Ramos (cell line): ENCODE measurements at regions not wholly inside any gene's neighbourhood (a gene's known extent, or its start where the extent isn't known, plus 50 kb on each side); places are given as distances from the start of the nearest gene placed in this dataset.

Source experiments
- in situ Hi-C: fragments of 300-500 bp; cut with MboI; formaldehyde crosslinking; loops from one replicate; pipeline ENCODE4 v1.14.3; 2022; ENCODE audit warnings: low sequenced_read_pairs; ENCODE audit not compliant: unreplicated experiment

DNA sequence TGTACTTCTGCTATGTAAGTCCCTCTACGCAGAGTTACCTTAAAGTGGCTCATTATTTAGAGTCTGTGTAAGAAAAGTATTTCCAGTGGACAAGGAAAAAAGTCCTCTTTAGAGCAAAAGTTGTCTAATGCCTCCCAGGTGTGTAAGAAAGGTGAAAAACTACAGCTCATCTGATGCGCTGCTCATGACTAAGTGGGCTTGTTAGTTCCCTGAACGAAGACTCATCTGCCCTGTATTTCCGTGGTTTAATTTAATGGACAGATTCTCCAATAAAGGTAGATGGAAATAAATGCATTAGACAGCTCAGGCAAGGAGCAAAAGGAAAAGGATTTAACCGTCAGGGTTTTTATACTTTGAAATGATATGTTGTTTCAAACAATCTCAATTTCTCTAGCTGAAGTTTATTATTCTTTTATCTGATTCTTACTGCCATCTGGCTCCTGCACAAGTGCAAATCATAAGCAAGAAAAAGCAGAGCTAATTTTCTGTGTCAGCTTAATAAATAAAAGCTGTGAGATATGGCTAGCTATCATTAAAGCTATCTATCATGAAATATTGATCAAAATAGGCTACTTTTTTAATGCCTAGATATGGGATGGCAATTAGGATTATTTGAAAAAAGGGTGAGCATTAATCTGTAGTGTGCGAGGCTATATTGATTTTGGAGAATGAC is 73.7 kb upstream of the PCDH9 start:
- in situ Hi-C loops, result no loop called here

DNA sequence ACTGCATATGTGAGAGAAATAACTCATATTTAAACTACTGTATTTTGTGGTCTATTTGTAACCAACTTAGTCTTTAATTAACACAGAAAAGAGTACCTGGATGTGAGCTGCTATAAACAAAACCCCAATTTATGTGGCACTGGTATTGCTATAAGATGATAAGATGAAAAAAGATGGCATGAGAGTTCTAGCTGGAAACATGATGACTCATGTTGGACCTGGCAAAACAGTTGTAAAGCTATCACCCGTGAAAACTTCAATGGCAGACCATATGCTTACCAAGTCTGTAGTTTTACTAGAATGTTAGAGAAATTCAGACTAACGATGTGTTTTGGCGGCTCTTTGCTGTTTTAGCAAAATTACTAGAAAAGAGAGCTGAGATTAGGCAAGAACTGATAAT is 69.6 kb upstream of the PCDH9 start:
- in situ Hi-C loops, result no loop called here

DNA sequence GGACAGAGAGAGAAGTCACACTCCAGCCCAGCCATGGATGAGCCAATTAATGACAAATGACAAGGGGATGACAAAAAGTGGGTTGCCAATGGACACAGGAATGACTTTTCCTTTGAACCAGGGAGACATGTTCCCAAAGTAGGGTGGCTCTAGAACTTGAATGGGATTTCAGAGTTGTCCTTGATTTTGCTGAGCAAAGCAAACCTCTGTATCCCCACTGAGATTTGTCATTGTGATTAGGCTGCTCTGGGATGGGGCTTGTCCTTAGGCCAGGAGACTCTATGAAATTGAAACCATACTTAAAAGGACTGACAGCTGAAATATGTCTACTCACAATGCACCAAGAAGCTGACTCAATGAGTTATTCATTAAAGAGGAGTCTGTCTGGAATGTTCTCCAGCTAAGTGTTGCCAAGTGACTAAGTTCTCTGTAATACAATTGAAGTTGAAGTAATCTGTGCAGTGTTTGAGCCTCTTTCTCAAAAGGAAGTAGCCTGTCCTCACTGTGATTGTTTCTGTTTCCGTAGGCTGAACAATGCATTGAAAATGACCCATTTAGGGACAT is 69.0 kb upstream of the PCDH9 start:
- in situ Hi-C loops, result no loop called here

DNA sequence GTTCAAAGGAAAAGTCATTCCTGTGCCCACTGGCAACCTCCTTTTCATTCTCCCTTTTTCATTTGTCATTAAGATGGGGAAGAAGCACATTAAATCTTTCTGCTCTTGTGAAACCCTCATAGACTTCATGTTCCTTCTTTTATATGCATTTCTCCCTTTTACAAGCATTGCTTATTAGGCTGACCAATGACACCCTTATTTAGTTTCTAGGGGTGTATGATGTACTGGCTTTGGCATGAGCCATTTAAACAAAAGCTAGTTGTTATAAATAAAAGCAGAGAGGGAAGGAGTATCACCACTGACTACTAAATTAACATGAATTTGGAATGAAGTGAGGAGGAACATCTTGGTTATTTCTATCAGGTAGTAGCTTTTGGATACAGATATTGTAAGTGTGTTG is 68.2 kb upstream of the PCDH9 start:
- in situ Hi-C loops, result no loop called here

DNA sequence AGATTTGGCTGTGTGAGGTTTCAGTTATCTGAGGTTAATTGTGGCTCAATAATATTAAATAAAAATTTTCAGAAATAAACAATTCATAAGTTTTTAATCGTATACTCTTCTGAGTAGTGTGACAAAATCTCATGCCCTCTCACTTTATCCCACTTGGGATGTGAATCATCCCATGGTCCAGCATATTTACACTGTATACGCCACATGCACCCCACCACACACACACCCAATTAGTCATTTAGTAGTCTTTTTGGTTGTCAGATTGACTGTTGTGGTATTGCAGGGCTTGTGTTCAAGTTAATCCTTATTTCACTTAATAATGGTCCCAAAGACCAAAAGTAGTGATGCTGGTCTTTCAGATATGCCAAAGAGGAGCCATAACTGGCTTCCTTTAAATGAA is 66.4 kb upstream of the PCDH9 start:
- in situ Hi-C loops, result no loop called here

DNA sequence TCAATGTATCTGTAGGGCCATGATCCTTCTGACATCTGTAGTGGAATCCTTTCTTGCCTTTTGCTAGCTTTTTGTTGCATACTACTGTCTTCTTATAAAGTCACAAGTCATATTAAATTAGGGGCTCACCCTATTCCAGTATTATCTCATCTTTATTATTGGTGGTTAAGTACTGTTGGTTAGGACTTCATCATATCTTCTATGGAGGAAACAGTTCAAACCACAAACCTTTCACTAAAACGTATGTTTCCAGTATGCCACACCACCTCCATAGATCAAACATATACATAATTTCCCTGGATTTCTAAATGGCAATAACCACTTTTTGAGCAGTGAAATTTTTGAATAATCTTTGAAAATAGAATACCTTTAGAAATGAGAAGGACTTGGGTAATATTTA is 62.8 kb upstream of the PCDH9 start:
- in situ Hi-C loops, result no loop called here

DNA sequence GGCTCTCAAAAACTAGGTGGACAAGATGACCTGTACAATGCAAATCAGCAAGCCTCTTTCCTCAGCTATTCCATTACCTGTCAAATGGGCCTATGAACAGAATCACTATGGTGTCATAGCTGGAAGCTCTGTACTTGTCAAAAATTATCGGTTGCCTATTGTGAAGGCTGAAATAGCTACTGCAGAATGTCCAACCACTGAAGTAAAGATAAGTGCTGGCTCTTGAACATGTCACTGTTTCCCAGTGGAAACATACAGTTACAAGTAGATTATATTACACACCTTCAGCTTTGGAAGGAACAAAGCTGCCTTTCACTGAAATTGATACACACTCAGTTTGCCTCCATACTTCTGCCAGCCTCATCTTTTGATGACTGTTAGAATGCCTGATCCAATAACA is 55.5 kb upstream of the PCDH9 start:
- in situ Hi-C loops, result no loop called here

DNA sequence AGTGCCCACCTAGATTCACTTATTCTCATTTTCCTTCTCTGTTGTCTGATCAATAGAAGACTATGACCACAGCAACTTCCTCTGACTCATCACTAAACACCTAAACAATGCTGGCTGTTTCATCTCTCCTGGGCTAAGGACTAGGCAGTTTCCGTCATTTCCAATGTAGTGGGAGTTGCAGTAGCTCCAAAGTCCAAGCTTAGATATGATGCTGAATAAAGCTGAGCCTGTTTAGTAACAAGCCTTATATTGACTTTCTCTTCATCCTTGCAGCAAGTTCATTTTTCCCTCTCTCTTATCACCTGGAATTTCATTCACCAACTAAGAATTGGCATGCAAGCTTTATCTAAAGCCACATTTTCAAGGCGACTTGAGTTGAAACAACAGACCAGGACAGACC is 53.5 kb upstream of the PCDH9 start:
- in situ Hi-C loops, result no loop called here

DNA sequence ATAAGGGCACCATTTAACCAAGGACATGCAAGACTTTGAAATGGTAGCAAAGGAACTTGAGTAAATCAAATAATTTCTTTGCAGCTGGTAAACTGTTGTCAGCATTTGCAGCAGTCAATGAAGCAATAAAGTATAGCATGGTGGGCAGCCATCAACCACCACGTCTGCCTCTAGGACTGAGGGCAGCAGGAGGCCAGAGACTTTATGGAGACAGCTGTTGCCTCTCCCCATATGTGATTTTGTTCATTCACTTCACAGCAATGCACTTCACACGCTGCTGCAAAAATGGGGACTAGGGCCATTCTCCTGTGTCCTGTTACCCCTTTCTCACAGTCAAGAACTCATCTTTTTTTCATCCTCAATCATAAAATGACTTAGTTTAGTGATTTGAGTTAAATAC is 51.3 kb upstream of the PCDH9 start:
- in situ Hi-C loops, result no loop called here
